ENCODE measurements at regions not wholly inside any gene's neighbourhood (a gene's known extent, or its start where the extent isn't known, plus 50 kb on each side); places are given as distances from the start of the nearest gene placed in this dataset.

DNA sequence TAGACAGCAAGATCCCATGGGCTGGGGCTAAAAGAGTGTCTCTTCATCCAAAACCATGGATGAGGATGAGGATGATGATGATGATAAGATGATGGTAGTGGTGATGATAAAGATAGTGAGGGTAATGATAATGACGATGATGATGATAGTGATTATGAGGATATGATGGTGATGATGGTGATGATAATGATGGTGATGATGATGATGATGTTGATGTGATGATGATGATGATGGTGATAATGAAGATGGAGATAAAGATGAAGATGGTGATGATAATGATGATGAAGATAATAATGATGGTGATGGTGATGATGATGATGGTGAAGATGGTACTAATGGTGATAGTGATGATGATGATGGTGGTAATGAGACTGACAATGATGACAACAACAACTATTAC lies 299.5 kb downstream of the NPIPA8 start:
- TF ChIP-seq EZH2phosphoT487 (IDR thresholded peaks at IDR 0.05; ENCODE audit: insufficient read depth, low read depth), result no peak
- no peak for TF ChIP-seq EZH2 (IDR thresholded peaks at IDR 0.05; ENCODE audit: insufficient read depth, poor library complexity, severe bottlenecking)
